Activated CD4-positive, alpha-beta T cell treated with anti-CD3 and anti-CD28 coated beads, Interleukin-2, amount 50 U/mL, for 16 hours (primary cell): ENCODE measurements at regions not wholly inside any gene's neighbourhood (a gene's known extent, or its start where the extent isn't known, plus 50 kb on each side); places are given as distances from the start of the nearest gene placed in this dataset.

Experiments used
- DNase-seq: peaks from one replicate; pipeline ENCODE4 v3.0.0-alpha.2; 2020

GRCh38 chr10:112000466-112000865 lies 183.1 kb downstream of the GPAM start:
- no peak for DNase-seq

GRCh38 chr10:112002206-112002605 lies 181.4 kb downstream of the GPAM start:
- no peak for DNase-seq

- DNase-seq = no peak
These were observed 179.5 kb downstream of the GPAM start for GRCh38 chr10:112004075-112004474.

DNA sequence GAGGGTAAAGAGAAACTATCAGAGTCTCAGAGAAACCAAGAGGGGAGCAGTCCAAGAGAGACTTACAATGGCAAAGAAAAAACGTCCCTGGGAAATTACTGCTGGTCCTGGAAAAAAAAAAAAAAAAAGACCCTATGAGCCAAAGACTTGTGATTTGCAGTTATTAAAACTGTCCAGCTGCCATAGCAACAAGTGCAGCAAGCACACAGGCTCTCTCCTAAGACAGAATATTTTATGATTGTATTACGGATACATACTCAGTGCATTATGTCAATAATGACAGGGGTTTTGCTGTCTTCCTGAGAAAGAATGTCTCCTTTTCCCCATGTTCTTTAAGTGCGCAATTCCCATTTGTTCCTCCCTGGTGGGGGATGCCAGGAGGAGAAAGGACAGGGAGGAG lies 178.5 kb downstream of the GPAM start:
- DNase-seq = no peak

DNA sequence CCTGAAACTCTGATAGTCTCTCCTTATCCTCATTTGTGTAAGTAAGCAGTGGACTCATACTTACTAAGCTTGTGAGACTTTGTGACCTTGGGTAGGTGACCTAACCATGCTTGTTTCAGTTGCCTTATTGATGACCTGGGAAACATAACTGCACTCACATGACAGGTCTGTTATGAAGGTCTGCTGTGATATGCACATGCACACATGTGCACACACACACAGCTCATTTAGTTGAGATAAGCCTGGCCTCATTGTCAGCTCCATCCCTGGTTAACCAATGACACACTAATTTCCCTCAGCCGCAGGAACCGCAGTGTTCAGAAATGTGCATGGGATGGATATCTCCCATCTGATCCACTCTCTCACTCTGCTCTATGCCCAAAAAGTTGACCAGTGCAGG lies 177.2 kb downstream of the GPAM start:
- DNase-seq = no peak

DNA sequence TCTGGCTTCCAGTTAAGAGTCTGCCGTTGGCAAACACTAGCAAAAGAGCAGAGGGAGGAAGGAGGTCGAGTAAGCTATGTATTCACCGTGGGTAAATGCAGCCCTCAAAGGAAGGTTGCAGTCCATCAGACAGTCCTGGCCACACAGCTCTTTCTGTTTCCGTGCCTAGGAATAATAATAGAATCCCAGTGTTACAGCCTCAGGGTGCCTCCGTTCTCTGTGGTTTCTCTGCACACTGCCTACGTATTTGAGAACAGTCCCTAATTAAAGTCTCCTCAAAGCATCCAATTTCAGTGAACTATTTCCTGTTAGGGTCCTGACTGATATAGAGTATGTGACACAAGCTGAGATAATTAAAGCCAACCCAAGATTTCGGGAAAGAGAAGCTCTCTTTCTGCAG lies 176.7 kb downstream of the GPAM start:
- no peak for DNase-seq

DNA sequence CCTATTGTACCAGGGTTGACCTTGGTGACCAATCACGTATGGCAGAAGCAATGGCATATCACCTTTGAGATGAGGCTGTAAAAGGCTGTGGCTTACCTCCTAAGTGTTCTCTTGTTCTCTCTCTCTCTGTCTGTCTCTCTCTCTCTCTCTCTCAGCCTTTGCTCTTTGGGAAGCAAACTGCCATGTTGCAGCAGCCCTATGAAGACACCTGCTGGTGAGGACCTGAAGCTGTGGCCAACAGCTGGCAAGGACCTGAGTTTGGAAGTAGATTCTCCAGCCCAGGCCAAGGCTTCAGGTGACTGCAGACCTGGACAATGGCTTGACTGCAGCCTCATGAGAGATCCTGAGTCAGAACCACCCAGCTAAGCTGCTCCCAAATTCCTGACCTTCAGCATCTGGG lies 161.4 kb downstream of the GPAM start:
- DNase-seq = no peak

DNA sequence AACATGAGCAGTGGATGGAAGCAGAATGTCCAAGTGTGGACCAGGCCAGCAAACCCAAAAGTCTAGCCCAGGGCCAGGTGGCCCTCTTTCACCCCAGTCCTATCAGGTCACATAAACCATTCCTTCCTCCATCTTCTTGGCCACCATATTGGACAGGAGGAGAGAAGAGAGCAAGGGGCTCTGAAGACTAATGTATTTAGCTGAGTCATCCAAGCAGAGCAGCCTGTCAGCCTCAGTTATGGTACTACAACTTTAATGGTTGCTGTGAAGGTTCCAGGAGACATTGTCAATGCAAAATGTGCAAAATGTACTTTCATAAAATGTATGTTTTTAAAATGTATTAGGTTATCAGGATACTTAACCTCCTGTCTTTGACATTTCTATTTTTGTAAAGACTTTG lies 159.5 kb downstream of the GPAM start:
- DNase-seq = no peak

- DNase-seq = no peak
These were observed 158.3 kb downstream of the GPAM start for GRCh38 chr10:112025228-112025627.

DNA sequence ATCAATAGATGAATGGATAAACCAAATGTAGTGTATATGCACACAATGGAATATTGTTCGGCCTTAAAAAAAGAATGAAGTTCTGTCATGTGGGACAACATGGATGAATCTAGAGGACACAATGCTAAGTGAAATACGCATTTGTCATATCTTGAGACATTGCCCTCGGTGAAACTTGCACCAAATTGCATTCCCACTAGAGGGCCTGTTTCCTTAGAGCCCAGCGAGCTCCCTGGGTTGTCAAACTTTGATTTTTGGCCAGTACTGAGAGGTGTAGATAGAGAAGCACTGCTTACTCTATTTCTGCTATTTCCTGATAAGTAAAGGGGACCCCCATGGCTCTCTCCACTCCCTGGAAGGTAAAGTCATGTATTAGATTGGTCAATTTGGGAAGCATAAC lies 157.1 kb downstream of the GPAM start:
- DNase-seq = no peak

GRCh38 chr10:112027731-112028280 lies 155.8 kb downstream of the GPAM start:
- no peak for DNase-seq

GRCh38 chr10:112030431-112030830 lies 153.1 kb downstream of the GPAM start:
- no peak for DNase-seq

DNA sequence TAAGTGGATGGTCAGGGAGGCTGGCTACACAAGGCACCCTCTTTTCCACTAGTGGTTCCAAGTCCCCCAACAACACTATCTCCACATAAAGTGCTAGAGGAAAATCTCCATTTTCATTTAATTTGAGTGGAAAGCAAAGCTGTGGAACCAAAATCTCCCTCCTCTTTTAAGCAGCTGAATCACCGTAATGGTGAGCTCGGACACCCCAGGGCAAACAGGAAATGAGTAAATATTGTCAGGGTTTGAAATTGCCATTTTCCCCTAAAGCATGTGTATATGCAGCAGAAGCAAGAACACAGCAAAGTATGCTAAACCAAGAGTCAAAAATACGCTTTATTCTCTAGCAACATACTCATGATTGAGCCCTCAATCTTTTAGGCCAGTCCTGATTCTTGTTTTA lies 143.7 kb downstream of the GPAM start:
- DNase-seq = no peak

DNA sequence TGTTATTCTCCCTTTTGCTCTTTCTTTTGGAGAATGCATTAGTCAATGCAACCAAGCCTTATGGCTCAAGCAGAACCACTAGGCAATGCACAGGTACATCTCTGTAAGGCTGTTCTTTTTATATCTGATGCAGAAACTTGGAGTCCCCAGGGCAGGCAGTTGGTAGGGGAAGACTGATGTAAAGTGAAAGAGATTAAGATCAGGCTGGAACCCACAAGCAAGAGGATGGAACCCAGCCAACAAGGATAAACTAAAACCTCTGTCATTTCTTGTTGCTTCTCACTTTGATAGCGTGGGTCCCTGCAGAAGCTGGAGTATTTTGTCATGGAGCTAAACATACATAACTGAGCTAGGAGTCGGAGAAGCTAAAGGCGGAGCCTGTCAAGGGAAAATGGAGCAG lies 142.9 kb downstream of the GPAM start:
- DNase-seq = no peak

- no peak for DNase-seq
These were observed 137.6 kb downstream of the GPAM start for GRCh38 chr10:112045938-112046337.

DNA sequence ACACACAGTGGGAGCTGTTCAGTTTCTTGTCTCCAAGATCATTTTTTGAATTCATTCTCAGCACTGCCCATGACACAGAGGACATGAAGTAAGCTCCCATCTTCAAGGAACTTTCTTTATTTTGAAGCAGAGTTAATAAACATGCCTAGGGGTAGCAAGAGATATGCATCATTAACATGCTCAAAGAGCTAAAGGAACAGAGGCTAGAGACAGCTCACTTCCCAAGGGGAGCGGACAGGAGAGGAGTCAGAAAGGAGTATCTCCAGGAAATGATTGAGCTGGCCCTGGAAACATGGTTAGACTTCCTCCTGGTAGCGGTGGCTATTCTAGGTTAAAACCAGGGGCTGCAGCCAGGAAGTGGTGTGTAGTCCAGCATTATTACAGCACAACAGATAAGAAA lies 135.9 kb downstream of the GPAM start:
- DNase-seq = no peak

- no peak for DNase-seq
These were observed 131.4 kb downstream of the GPAM start for GRCh38 chr10:112052166-112052565.

DNA sequence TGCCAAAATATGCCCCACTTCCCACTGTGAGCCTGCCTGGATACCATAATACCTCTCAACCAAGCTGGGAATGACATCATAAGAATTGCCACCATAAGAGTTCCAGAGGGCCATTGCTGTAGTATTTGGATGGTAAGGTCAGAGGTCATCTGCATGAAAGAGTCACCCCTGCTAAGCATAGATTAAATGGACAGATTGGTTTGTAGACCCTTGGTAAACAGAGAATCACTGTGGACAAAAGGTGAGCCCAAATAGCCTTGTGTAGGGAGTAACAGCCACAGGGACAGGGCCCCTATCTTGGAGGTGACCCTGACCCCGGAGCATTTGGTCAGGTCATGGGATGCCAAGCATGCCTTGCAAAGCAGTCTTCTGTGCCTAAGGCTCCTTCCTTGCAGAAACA lies 129.7 kb downstream of the GPAM start:
- no peak for DNase-seq

- DNase-seq = no peak
These were observed 129.0 kb downstream of the GPAM start for GRCh38 chr10:112054516-112054915.

DNA sequence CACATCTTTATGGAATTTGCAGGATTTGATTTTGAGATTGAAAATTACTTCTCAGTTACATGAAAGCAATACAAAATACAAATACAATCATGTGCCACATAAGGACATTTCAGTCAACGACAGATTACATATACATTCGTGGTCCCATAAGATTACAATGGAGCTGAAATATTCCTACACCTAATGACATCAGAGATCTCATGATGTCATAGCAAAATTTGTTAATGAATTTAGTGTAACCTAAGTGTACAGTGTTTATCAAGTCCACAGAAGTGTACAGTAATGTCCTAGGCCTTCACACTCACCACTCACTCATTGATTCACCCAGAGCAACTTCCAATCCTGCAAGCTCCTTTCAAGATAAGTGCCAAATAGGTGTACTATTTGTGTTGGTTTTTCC lies 126.5 kb downstream of the GPAM start:
- DNase-seq = no peak

- no peak for DNase-seq
These were observed 124.3 kb downstream of the GPAM start for GRCh38 chr10:112059220-112059619.

DNA sequence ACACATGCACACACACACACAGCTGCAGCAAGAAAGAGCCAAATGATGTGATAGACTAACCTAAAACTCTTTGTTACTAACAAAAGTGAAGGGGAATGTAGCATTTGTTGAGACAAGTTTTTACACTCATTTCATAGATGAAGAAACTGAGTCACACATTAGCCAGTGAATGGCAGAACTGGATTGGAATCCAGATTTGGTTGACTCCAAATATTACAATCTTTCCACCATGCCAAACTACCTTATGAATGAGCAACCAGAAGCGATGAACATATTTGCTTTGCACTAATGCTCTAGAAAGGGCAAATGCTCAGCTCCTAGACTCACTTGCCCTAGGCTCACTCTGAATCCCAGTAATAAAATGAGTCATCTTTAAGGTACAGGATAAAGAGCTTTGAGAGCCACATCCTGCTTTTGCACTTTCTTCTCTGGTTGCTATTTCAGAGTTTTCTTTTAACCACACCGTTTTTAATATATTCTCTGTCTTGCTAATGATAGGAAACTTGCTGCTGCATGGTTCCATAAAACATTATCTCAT lies 111.9 kb downstream of the GPAM start:
- no peak for DNase-seq

DNA sequence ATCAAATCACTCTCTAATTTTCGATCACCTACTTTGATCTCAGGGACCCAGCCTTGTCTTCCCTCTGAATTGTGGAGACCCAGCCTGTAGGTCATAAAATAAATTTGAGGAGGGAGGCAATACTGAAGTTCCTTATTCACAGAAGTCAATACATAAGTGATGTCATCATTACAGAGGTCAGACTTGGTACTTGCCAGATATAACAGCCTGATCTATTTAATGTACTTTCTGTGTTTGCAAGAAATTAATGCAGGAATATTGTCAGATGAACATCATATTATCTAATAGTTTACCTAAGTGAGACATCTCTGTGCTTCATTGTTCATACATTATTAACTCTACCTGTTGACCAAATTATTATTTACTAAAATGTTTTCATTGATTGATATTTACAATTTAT lies 105.6 kb downstream of the GPAM start:
- DNase-seq = no peak

- no peak for DNase-seq
These were observed 103.3 kb downstream of the GPAM start for GRCh38 chr10:112080231-112080630.

DNA sequence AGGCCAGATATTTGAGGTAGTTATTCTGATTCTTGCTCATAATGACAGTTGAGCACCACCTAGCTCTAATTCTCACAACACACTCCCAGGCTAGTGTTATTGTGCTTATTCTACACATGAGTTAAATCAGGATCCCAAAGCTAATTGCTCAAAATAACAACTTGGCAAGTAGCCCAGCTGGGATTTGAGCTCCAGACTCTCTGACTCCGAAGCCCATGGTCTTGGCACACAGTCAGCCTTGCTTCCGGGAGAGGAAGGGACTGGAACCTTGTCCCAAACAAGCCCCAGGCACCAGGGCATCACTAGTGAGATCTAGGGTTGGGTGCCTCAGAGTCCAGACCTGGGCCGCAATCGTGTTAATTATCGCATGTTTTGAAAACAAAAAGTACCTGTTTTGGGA lies 101.4 kb downstream of the GPAM start:
- no peak for DNase-seq

- DNase-seq = no peak
These were observed 100.1 kb downstream of the GPAM start for GRCh38 chr10:112083472-112083871.
